IPS-20b (cell line): ENCODE measurements at regions not wholly inside any gene's neighbourhood (a gene's known extent, or its start where the extent isn't known, plus 50 kb on each side); places are given as distances from the start of the nearest gene placed in this dataset.
"Not testable (repeated sequence)": the region's sequence is repeated elsewhere in the genome, so short reads cannot be mapped to it uniquely, and the experiment has no call there.

ENCODE experiments used
- H3K27ac ChIP-seq: one replicate; pipeline ENCODE4 v1.5.1; 2013; ENCODE audit warnings: low read length
- H3K27me3 ChIP-seq: 2 replicates; pipeline ENCODE4 v1.6.1; 2013; ENCODE audit warnings: mild to moderate bottlenecking, low read length, inconsistent platforms; ENCODE audit not compliant: insufficient read depth
- H3K36me3 ChIP-seq: 2 replicates; pipeline ENCODE4 v1.6.1; 2013; ENCODE audit warnings: low read depth, mild to moderate bottlenecking, inconsistent platforms, low read length, moderate library complexity; ENCODE audit not compliant: insufficient read depth
- H3K4me1 ChIP-seq: 2 replicates; pipeline ENCODE4 v1.6.1; 2013; ENCODE audit warnings: mild to moderate bottlenecking, control low read depth, inconsistent platforms, low read length, moderate library complexity; ENCODE audit not compliant: insufficient read depth
- H3K4me3 ChIP-seq: 2 replicates; pipeline ENCODE4 v1.5.1; 2013; ENCODE audit warnings: mild to moderate bottlenecking, low read length, inconsistent platforms
- H3K9ac ChIP-seq: 2 replicates; pipeline ENCODE4 v1.6.1; 2013; ENCODE audit warnings: low read depth, mild to moderate bottlenecking, inconsistent platforms, low read length, moderate library complexity
- H3K9me3 ChIP-seq: 2 replicates; pipeline ENCODE4 v1.6.1; 2013; ENCODE audit warnings: mild to moderate bottlenecking, low read depth, low read length, inconsistent platforms; ENCODE audit not compliant: insufficient read depth

DNA sequence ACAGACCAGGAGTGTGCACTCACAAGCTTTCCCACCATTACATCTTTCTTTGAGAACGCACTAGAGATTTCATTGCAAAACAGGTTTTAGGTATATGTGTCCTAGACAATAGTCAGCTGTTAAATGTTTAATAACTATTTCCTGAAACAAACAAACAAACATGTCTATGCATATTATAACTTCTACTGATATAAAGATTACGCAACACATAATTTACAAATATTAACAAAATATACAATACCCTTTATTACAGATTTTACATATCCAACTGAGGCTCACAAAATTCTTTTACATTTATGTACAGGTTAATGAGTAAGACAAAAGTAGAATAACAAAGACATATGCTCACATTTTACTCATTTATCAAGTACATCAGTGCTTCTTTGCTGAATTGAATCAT is 1554.0 kb upstream of the PCDH10 start:
- Histone ChIP-seq H3K27me3 (no peaks in the 10 kb centered on the region), H3K36me3 (no peaks in the 10 kb centered on the region), H3K4me3 (no peak overlapping the region), H3K9me3 (no peaks in the 10 kb centered on the region), H3K27ac (no peak overlapping the region), H3K4me1 (no peaks in the 10 kb centered on the region), H3K9ac (no peak overlapping the region)

DNA sequence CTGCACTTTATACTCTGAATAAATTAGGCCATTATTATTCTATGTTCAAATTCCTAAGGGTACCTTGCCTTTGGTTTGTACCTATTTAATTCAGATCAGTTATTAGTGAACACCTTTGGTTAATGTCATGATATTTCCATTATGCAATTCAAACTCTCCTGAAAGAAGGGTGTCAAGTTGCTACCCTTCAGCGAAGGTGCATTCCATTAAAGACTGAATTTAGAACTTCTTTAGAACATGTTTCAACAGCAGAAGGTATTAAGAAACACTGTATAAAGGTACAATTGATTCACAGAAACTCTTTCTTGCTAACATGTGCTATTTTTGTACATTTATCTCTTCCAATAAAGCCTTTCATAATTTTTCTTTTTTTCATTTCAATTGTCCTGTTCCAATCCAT is 1545.4 kb upstream of the PCDH10 start:
- no peaks in the 10 kb centered on the region for H3K9me3 ChIP-seq
- H3K4me1 ChIP-seq, result no peaks in the 10 kb centered on the region
- no peak overlapping the region for H3K27ac ChIP-seq
- no peaks in the 10 kb centered on the region for H3K27me3 ChIP-seq
- H3K36me3 ChIP-seq, result no peaks in the 10 kb centered on the region
- no peak overlapping the region for H3K9ac ChIP-seq
- H3K4me3 ChIP-seq, result no peak overlapping the region

DNA sequence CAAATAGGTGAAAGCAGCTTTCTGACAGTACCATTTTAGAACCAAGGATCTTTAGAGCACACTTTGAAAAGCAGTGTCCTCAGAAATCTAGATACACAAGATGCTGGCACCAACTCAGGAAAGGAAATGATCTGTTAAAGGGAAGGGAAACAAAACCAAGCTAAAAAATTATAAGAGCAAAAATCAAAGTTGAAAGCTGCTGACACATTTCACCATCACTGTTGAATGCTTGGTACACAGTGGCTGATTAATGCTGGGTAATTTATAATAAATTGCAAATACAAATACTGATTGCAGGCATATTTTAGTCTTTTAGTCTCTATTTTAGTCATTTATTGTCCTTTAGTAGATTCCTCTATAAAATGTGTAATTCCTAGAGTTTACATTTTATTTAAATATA is 1540.1 kb upstream of the PCDH10 start:
- H3K27ac ChIP-seq, result no peak overlapping the region
- no peaks in the 10 kb centered on the region for H3K36me3 ChIP-seq
- H3K9me3 ChIP-seq, result no peaks in the 10 kb centered on the region
- no peaks in the 10 kb centered on the region for H3K4me1 ChIP-seq
- H3K27me3 ChIP-seq, result no peaks in the 10 kb centered on the region
- no peak overlapping the region for H3K4me3 ChIP-seq
- H3K9ac ChIP-seq, result no peak overlapping the region

DNA sequence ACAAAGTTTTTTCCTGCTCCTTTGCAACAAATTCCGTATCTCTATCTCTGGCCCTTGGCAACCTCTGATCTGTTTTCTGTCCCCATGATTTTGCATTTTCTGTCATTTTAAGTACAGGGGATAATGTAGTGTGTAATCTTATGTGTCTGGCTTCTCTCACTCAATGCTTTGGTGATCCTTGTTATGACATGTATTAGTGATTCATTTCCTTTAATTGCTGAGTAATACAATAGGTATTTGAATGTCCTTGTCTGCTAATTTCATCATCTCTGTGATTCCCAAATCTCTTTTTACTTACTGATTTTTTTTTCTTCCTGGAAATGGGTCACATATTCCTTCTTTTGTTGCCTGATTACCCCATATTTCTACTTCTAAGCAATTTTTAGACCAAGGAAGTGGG is 1538.6 kb upstream of the PCDH10 start:
- H3K27me3 ChIP-seq, H3K36me3 ChIP-seq, H3K4me1 ChIP-seq, H3K9ac ChIP-seq, H3K27ac ChIP-seq, H3K4me3 ChIP-seq, H3K9me3 ChIP-seq: not testable (repeated sequence)

DNA sequence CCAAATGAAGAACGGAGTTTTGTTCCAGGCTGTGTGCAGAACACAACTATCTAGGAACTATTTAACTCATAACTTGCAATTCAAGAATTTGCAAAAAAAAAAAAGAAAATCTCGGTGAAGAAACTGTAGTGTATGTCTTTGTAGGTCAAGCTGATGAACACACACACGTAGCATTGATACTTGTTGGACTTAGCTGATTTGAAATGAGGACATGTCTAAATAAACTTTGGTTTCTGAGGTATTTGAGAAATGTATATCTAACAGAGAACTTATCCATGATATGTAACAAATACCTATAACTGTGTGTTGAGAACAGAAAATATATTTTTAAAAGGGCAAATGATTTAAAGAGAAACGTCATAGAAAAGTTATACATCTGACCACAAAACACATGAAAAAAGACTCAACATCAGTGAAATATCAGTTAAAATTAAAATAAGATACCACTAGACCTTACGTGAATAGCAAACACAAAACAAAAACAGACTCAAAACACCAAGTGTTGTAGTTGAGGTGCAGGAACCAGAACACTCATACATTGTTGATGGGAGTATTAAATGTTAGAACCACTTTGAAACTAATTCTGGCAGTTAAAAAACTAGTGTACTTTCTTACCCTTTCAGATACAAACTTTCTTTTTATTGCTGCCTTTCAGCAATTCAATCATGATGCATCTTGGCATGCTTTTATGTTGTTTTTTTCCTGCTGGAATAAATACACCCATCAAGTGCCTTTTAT is 1535.8 kb upstream of the PCDH10 start:
- no peak overlapping the region for H3K4me3 ChIP-seq
- H3K27ac ChIP-seq, result no peak overlapping the region
- H3K27me3 ChIP-seq, result no peaks in the 10 kb centered on the region
- no peaks in the 10 kb centered on the region for H3K36me3 ChIP-seq
- H3K4me1 ChIP-seq, result no peaks in the 10 kb centered on the region
- no peak overlapping the region for H3K9ac ChIP-seq
- no peaks in the 10 kb centered on the region for H3K9me3 ChIP-seq

DNA sequence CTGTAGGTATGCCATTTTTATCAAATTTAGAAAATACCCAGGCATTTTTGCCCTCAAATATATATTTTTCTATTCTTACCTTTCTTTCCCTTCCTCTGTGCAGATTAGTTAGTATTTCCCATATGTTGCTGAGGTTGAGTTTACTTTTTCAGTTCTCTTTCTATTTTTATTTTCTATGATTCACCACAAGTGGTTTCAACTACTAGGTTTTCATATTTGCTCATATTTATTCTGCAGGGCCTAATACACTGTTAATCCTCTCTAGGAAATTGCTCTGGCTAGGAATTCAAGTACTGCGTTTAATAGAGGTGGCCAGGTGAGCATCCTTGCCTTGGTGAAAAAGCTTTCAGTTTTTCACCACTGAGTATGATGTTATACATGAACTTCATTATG is 1535.3 kb upstream of the PCDH10 start:
- Histone ChIP-seq H3K9me3 (no peaks in the 10 kb centered on the region), H3K4me1 (no peaks in the 10 kb centered on the region), H3K27ac (no peak overlapping the region), H3K4me3 (no peak overlapping the region), H3K27me3 (no peaks in the 10 kb centered on the region), H3K36me3 (no peaks in the 10 kb centered on the region), H3K9ac (no peak overlapping the region)

DNA sequence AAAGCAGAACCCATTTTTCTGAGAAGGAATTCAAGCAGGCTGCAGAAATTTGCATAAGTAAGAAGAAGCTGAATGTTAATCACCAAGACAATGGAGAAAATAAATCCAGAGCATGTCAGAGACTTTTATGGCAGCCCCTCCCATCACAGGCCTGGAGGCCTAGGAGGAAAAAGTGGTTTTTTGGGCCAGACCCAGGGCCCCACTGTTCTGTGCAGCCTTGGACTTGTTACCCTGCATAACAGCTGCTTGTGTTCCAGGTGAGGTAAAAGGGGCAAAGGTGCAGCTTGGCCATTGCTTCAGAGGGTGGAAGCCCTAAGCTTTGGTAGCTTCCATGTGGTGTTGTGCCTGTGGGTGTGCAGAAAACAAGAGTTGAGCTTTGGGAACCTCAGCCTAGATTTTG is 1516.2 kb upstream of the PCDH10 start:
- Histone ChIP-seq H3K27me3 (no peaks in the 10 kb centered on the region), H3K9ac (no peak overlapping the region), H3K4me1 (no peaks in the 10 kb centered on the region), H3K4me3 (no peak overlapping the region), H3K27ac (no peak overlapping the region), H3K36me3 (no peaks in the 10 kb centered on the region), H3K9me3 (peaks cover 27% of the 10 kb centered on the region)

DNA sequence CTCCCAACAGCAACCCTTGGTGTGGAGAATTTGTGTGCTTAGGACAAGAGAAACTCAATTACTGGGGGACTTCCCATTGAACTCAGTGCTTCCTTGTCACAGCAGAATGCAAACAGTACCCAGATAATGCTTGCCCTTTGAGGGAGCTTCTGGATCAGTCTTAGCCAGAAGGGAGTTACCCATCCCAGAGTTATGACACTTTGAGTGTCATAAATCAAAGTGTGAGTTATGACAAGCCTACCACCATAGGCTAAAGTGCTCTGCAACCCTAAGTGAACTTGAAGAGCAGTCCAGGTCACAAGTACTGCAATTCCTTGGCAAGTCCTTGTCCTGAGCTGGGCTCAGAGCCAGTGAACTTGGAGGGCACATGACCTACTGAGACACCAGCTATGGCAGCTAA is 1513.9 kb upstream of the PCDH10 start:
- H3K4me1 ChIP-seq, result no peaks in the 10 kb centered on the region
- no peaks in the 10 kb centered on the region for H3K27me3 ChIP-seq
- H3K4me3 ChIP-seq, result no peak overlapping the region
- no peaks in the 10 kb centered on the region for H3K36me3 ChIP-seq
- H3K27ac ChIP-seq, result no peak overlapping the region
- H3K9me3 ChIP-seq, result peaks cover 27% of the 10 kb centered on the region
- no peak overlapping the region for H3K9ac ChIP-seq

DNA sequence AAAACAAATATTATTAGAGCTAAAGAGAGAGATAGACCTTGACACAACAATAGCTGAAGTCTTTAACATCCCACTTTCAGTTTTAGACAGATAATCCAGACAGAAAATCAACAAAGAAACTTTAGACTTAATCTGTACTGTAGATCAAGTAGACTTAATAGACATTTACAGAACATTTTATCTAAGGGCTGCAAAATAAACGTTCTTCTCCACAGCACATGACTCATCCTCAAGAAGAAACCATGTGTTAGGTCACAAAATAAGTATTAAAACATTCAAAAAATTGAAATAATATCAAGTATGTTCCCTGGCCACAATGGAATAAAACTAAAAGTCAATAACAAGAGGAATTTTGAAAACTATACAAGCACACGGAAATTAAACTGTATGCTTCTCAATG is 1510.3 kb upstream of the PCDH10 start:
- Histone ChIP-seq H3K4me3 (no peak overlapping the region), H3K4me1 (no peaks in the 10 kb centered on the region), H3K27me3 (no peaks in the 10 kb centered on the region), H3K36me3 (no peaks in the 10 kb centered on the region), H3K9me3 (peaks cover 5% of the 10 kb centered on the region), H3K9ac (no peak overlapping the region), H3K27ac (no peak overlapping the region)

DNA sequence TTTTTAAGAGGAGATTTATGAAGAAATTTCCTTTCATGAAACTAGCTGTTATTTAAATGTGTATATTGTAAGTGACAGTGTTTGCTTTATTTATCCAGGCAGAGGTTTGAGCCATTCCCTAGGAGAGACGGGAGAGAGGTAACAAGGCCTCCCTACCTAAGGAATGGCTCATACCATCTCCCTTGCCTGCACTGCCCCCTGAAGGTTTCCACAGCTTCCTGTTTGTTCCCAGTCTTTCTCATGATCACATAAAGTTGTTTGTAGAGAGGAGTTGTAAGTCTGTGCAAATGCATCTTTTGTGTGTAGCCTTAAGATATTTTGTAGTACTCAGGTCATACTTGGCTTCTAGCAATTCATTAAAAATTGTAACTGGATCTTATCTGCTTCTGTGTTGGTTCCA is 1504.5 kb upstream of the PCDH10 start:
- Histone ChIP-seq H3K27me3 (no peaks in the 10 kb centered on the region), H3K36me3 (no peaks in the 10 kb centered on the region), H3K9me3 (no peaks in the 10 kb centered on the region), H3K4me1 (no peaks in the 10 kb centered on the region), H3K9ac (no peak overlapping the region), H3K27ac (no peak overlapping the region), H3K4me3 (no peak overlapping the region)

DNA sequence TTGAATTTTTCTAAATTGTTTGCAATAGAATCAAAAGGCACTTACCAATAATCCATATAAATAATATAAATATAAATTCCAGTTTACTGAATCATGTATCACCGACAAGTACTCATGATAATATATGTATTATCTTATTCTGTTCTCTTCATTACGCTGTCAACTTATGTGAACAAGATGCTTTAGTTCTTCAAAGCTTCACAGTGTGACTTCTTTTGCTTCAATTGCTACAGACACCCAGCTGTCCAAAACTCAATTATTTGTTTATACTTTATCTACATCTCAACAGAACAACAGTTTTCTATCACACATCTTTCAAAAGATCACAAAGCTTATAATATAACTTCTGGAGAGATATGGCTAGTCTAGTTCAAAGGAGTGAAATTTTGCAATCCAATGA is 1499.9 kb upstream of the PCDH10 start:
- no peak overlapping the region for H3K4me3 ChIP-seq
- H3K27ac ChIP-seq, result no peak overlapping the region
- no peaks in the 10 kb centered on the region for H3K9me3 ChIP-seq
- no peaks in the 10 kb centered on the region for H3K27me3 ChIP-seq
- H3K4me1 ChIP-seq, result no peaks in the 10 kb centered on the region
- no peaks in the 10 kb centered on the region for H3K36me3 ChIP-seq
- no peak overlapping the region for H3K9ac ChIP-seq

DNA sequence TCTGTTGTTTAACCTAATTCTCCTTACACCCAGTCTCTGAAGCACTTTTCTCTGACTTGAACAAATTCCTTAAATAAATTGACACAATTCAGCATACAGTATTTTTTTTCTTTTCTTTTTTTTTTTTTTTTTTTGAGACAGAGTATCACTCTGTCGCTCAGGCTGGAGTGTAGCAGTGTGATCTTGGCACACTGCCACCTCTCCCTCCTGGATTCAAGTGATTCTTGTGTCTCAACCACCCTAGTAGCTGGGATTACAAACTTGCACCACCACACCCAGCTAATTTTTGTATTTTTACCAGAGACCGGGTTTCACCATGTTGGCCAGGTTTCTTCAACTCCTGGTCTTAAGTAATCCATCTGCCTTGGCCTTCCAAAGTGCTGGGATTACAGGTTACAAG is 1498.1 kb upstream of the PCDH10 start:
- Histone ChIP-seq H3K9me3 (no peaks in the 10 kb centered on the region), H3K4me1 (no peaks in the 10 kb centered on the region), H3K4me3 (no peak overlapping the region), H3K27ac (no peak overlapping the region), H3K27me3 (no peaks in the 10 kb centered on the region), H3K36me3 (no peaks in the 10 kb centered on the region), H3K9ac (no peak overlapping the region)
